Astrocyte of the spinal cord (primary cell): ENCODE measurements at regions not wholly inside any gene's neighbourhood (a gene's known extent, or its start where the extent isn't known, plus 50 kb on each side); places are given as distances from the start of the nearest gene placed in this dataset.

Experiments
- DNase-seq: peaks from one replicate; pipeline ENCODE4 v3.0.0; 2011; ENCODE audit warnings: low read depth, low spot score
- H3K4me3 ChIP-seq: 2 replicates; pipeline ENCODE4 v1.5.1; 2011; ENCODE audit warnings: low read depth, mild to moderate bottlenecking, low read length, moderate library complexity
- in situ Hi-C: cut with HindIII; loops from 2 replicates; pipeline ENCODE4 v1.10.0; 2017; ENCODE audit warnings: low sequenced_read_pairs
- TF ChIP-seq, protein P1 (sequence below): IDR thresholded peaks from 2 replicates; pipeline ENCODE4 v1.5.1; 2012; ENCODE audit warnings: low read depth, mild to moderate bottlenecking, low read length, inconsistent platforms

GRCh38 chr2:40935349-40935748 is 483.5 kb upstream of the SLC8A1 start:
- DNase-seq: no peak
- H3K4me3 ChIP-seq: no peak overlapping the region
- TF ChIP-seq, protein P1, sequence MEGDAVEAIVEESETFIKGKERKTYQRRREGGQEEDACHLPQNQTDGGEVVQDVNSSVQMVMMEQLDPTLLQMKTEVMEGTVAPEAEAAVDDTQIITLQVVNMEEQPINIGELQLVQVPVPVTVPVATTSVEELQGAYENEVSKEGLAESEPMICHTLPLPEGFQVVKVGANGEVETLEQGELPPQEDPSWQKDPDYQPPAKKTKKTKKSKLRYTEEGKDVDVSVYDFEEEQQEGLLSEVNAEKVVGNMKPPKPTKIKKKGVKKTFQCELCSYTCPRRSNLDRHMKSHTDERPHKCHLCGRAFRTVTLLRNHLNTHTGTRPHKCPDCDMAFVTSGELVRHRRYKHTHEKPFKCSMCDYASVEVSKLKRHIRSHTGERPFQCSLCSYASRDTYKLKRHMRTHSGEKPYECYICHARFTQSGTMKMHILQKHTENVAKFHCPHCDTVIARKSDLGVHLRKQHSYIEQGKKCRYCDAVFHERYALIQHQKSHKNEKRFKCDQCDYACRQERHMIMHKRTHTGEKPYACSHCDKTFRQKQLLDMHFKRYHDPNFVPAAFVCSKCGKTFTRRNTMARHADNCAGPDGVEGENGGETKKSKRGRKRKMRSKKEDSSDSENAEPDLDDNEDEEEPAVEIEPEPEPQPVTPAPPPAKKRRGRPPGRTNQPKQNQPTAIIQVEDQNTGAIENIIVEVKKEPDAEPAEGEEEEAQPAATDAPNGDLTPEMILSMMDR: no peak
- in situ Hi-C loops: no loop called here

DNA sequence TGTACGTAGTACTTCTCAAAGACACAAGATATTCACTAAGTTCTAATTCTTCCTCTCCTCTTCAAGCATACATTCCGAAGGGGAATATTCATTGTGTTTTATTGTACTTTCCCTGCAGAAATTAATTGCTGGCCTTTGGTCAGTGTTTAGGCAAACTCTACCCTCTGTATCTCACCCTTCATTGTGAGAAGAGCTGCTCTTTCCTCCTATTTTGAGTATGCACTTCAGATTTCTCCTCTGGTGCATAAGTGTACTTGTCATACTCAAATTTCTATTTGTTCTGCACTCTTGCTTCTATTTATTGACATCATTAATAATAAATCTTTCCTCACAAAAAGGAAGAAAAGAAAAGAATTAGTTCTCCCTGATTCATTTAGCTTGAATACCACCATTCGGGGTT is 485.4 kb upstream of the SLC8A1 start:
- H3K4me3 ChIP-seq: no peak overlapping the region
- TF ChIP-seq, protein P1: no peak
- no peak for DNase-seq
- in situ Hi-C loops: no loop called here

DNA sequence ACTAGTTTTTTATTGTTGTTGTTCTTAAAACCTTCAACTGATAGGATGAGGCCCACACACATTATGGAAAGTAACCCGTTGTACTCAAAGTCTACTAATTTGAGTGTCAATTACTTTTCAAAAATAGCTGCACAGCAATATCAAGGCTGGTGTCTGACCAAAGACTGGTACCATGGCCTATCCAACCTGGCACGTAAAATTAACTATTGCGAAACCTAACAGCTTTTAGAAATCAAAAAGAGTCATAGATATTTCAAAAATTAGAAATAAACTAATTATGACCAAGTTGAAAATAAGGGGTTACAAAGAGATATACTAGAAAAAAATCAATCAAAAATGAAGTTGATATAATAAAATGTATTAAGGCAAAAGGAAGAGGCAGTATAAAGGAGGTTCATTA is 501.5 kb upstream of the SLC8A1 start:
- in situ Hi-C loops: no loop called here
- TF ChIP-seq, protein P1: no peak
- DNase-seq: no peak
- H3K4me3 ChIP-seq: no peak overlapping the region

- TF ChIP-seq, protein P1: no peak
- no peak overlapping the region for H3K4me3 ChIP-seq
- no peak for DNase-seq
- in situ Hi-C loops: no loop called here
Observed at GRCh38 chr2:40955042-40955441, 503.2 kb upstream of the SLC8A1 start.

GRCh38 chr2:40955635-40956034 is 503.7 kb upstream of the SLC8A1 start:
- peak; percentile 11 for DNase-seq
- TF ChIP-seq, protein P1: no peak
- no peak overlapping the region for H3K4me3 ChIP-seq
- in situ Hi-C loops: no loop called here

DNA sequence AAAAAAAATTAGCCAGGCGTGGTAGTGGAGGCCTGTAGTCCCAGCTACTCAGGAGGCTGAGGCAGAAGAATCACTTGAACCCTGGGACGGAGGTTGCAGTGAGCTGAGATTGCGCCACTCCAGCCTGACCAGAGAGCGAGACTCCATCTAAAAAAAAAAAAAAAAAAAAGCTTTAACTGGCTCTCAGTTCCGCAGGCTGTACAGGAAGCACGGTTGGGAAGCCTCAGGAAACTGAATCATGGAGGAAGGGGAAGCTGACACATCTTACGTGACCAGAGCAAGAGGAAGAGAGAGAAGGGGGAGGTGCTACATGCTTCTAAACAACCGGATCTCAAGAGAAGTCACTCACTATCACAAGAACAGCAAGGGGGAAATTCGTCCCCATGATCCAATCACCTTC is 505.6 kb upstream of the SLC8A1 start:
- in situ Hi-C loops: no loop called here
- DNase-seq: no peak
- TF ChIP-seq, protein P1: no peak
- H3K4me3 ChIP-seq: no peak overlapping the region

- DNase-seq: no peak
- in situ Hi-C loops: no loop called here
- no peak overlapping the region for H3K4me3 ChIP-seq
- TF ChIP-seq, protein P1: no peak
Observed at GRCh38 chr2:40962026-40962425, 510.1 kb upstream of the SLC8A1 start.
